ENCODE measurements at regions not wholly inside any gene's neighbourhood (a gene's known extent, or its start where the extent isn't known, plus 50 kb on each side); places are given as distances from the start of the nearest gene placed in this dataset.

DNA sequence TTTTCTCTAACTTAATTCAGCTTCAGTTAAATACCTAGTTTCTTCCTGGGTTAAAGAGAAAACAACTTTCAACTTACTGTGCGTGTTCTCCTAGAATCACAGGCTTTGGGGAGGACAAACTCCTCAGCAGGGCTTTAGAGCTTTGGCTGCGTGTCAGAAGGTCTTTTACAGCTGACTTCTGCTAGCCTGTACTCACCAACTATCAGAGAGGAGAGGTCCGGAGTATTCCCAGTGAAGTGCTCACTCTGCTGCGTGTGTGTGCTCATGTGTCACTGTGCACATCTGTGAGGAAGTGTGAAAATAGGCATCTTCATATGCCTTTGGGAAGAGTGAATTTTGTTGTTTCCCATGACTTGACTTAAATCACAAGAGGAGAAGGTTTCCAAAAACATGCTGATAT is 423.2 kb upstream of the SGCD start:
- no peak overlapping the region for H2AK5ac ChIP-seq (ENCODE audit: low read depth, low read length)
- no peak overlapping the region for H3K56ac ChIP-seq (replicated peaks; ENCODE audit: insufficient read length, low read depth, low read length)
- FAIRE-seq (no peak), DNase-seq (ENCODE audit: low read depth in 1 of 2, low spot score in 2 of 2) (no peak)
- no peaks in the 10 kb centered on the region for H3K9me3 ChIP-seq (ENCODE audit: insufficient read depth in 2 of 2, low read depth in 1 of 2, low read length in 1 of 2)
- no peak overlapping the region for H3K14ac ChIP-seq (ENCODE audit: insufficient read length)
- no peak for TF ChIP-seq ATF2 (IDR thresholded peaks at IDR 0.05; ENCODE audit: low read length)
- no peaks in the 10 kb centered on the region for H3K79me1 ChIP-seq (ENCODE audit: low read depth, low read length)
- H3K27ac ChIP-seq (ENCODE audit: low read depth, low read length) = no peak overlapping the region
- no peak overlapping the region for H2BK15ac ChIP-seq (ENCODE audit: low read length)
- no peak overlapping the region for H3K9ac ChIP-seq (replicated peaks in 1 of 4; ENCODE audit: extremely low read depth in 1 of 4, low read depth in 3 of 4, low read length in 3 of 4)
- no peaks in the 10 kb centered on the region for H4K20me1 ChIP-seq (replicated peaks in 1 of 2; ENCODE audit: control insufficient read depth in 1 of 2, insufficient read depth in 2 of 2, low read length in 2 of 2)
- H3K23ac ChIP-seq (ENCODE audit: insufficient read length) = no peak overlapping the region
- H3K4me1 ChIP-seq (replicated peaks in 1 of 4; ENCODE audit: control insufficient read depth in 3 of 4, insufficient read depth in 4 of 4, low read length in 3 of 4) = no peaks in the 10 kb centered on the region
- ChIA-PET CTCF (ENCODE audit: partially characterized antibody) (interaction anchor here (0.7 to 1.2 kb wide), 3 partner anchors 13 to 495 kb away, joined by 3 read pairs; no protein-coding TSS in a partner anchor), POLR2A (ENCODE audit: partially characterized antibody) (no interaction called here)
- no peaks in the 10 kb centered on the region for H3K36me3 ChIP-seq (ENCODE audit: control insufficient read depth in 2 of 4, insufficient read depth in 4 of 4, low read length in 3 of 4)
- H2BK120ac ChIP-seq (replicated peaks; ENCODE audit: low read depth, low read length) = no peak overlapping the region
- no peak overlapping the region for H2BK12ac ChIP-seq (ENCODE audit: low read depth, low read length)
- no peaks in the 10 kb centered on the region for H3K23me2 ChIP-seq (ENCODE audit: low read depth, low read length)
- H4K91ac ChIP-seq (replicated peaks; ENCODE audit: insufficient read length, low read length) = no peak overlapping the region
- no peak overlapping the region for H2AFZ ChIP-seq (ENCODE audit: low read length)
- H3K4me2 ChIP-seq (ENCODE audit: insufficient read depth in 1 of 2, low read depth in 2 of 2, low read length in 2 of 2) = no peak overlapping the region
- H3K27me3 ChIP-seq (replicated peaks in 1 of 4; ENCODE audit: control insufficient read depth in 3 of 4, extremely low read depth in 1 of 4, insufficient read depth in 3 of 4, low read length in 3 of 4) = no peaks in the 10 kb centered on the region
- no peak overlapping the region for H4K8ac ChIP-seq (ENCODE audit: extremely low read depth, insufficient read depth, low read length)
- H3K79me2 ChIP-seq (ENCODE audit: control insufficient read depth in 1 of 2, insufficient read depth in 2 of 2, low read length in 2 of 2) = no peaks in the 10 kb centered on the region
- no peak overlapping the region for H2BK5ac ChIP-seq (ENCODE audit: low read depth, low read length)
- no peak overlapping the region for H3K4me3 ChIP-seq (ENCODE audit: extremely low read depth in 1 of 4, insufficient read depth in 2 of 4, low read depth in 3 of 4, low read length in 4 of 4)
- H3K4ac ChIP-seq (replicated peaks; ENCODE audit: insufficient read length, low read depth, low read length) = no peak overlapping the region
- no peak overlapping the region for H3K18ac ChIP-seq (ENCODE audit: extremely low read depth, low read length)
- no peak overlapping the region for H2BK20ac ChIP-seq (ENCODE audit: low read length)
- no peak overlapping the region for H4K5ac ChIP-seq (ENCODE audit: insufficient read length, low read depth, low read length)
- WGBS, 2 experiments (ENCODE audit: extremely low coverage in 1 of 2, insufficient coverage in 1 of 2, insufficient read length in 1 of 2, insufficient replicate concordance in 2 of 2, low coverage in 1 of 2, low lambda C conversion rate in 2 of 2, missing lambda C conversion rate in 1 of 2) = 93% methylated on average over 4 of the region's 4 CpGs; no CpG with 5 or more reads in 1 of the 2 experiments

Measured in H1 (cell line).